Coronary artery (tissue), 2 donors: ENCODE measurements at regions not wholly inside any gene's neighbourhood (a gene's known extent, or its start where the extent isn't known, plus 50 kb on each side); places are given as distances from the start of the nearest gene placed in this dataset.
"Not testable (repeated sequence)": the region's sequence is repeated elsewhere in the genome, so short reads cannot be mapped to it uniquely, and the experiment has no call there.

Experiments used
- DNase-seq: peaks from one replicate; pipeline ENCODE4 v3.0.0-alpha.2; 2017; ENCODE audit warnings: low spot score
- H3K27ac ChIP-seq, 2 donors: fragments of 200-600 bp; sonication (generic); one replicate each; pipeline ENCODE4 v1.5.1; 2016 to 2019
- H3K4me3 ChIP-seq: fragments of 200-600 bp; sonication (generic); 2 replicates; pipeline ENCODE4 v1.5.1; 2016; ENCODE audit warnings: mild to moderate bottlenecking, moderate library complexity
- TF ChIP-seq, protein P1 (sequence below): fragments of 200-600 bp; sonication (generic); IDR thresholded peaks from one replicate; pipeline ENCODE4 v1.5.1; 2019; ENCODE audit warnings: antibody characterized with exemption

- H3K27ac ChIP-seq, result no peak overlapping the region
- no peak for DNase-seq
- TF ChIP-seq, protein P1, sequence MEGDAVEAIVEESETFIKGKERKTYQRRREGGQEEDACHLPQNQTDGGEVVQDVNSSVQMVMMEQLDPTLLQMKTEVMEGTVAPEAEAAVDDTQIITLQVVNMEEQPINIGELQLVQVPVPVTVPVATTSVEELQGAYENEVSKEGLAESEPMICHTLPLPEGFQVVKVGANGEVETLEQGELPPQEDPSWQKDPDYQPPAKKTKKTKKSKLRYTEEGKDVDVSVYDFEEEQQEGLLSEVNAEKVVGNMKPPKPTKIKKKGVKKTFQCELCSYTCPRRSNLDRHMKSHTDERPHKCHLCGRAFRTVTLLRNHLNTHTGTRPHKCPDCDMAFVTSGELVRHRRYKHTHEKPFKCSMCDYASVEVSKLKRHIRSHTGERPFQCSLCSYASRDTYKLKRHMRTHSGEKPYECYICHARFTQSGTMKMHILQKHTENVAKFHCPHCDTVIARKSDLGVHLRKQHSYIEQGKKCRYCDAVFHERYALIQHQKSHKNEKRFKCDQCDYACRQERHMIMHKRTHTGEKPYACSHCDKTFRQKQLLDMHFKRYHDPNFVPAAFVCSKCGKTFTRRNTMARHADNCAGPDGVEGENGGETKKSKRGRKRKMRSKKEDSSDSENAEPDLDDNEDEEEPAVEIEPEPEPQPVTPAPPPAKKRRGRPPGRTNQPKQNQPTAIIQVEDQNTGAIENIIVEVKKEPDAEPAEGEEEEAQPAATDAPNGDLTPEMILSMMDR, result no peak
- H3K4me3 ChIP-seq, result no peak overlapping the region
Measured at GRCh38 chr6:144405163-144405562, 120.0 kb downstream of the UTRN start.

DNA sequence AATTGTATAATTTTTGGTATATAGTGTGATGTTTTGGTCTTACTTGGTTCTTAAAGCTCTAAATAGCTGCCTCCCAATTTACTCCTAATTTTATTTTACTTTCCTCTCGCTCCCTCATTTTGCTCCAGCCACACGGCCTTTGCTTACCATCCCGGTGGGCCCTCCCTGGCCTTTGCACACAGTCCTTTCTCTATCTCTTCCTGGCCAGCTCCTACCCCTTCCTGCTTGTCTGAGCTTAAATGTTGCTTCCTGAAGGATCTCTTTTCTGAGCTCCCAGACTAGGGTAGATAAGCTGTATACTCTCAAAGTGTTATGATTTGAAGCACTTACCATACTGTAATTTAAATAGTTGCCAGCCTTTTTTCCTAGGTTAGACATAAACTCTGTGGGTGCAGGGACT lies 121.7 kb downstream of the UTRN start:
- Histone ChIP-seq H3K27ac (no peak overlapping the region), H3K4me3 (no peak overlapping the region)
- no peak for DNase-seq
- TF ChIP-seq, protein P1, result no peak

GRCh38 chr6:144408161-144408560 lies 123.0 kb downstream of the UTRN start:
- no peak for DNase-seq
- H3K4me3 ChIP-seq, result no peak overlapping the region
- H3K27ac ChIP-seq, result no peak overlapping the region
- TF ChIP-seq, protein P1, result no peak

DNA sequence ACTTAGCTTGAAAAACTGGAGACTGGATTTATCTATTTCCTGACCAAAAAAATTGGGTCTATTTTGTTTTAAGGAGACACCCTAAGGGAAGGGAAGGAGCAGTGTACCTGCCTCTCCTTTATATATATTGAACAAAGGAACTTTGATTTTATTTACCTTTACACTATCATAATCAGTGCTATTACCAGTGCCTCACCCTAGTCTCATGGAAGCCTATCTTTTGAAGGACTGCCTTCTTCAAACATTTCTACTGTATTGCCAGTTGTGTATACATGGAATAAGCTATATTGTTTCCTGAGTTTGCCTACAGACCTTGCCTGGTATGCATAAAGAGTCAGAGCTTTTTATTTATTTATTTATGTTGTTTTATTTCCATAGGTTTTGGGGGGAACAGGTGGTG lies 124.9 kb downstream of the UTRN start:
- no peak for DNase-seq
- no peak overlapping the region for H3K27ac ChIP-seq
- no peak overlapping the region for H3K4me3 ChIP-seq
- TF ChIP-seq, protein P1, result no peak

- DNase-seq, H3K4me3 ChIP-seq, H3K27ac ChIP-seq: not testable (repeated sequence)
Measured at GRCh38 chr6:144410574-144410973, 125.4 kb downstream of the UTRN start.

GRCh38 chr6:144411531-144412165 lies 126.5 kb downstream of the UTRN start:
- TF ChIP-seq, protein P1, result no peak
- H3K4me3 ChIP-seq, result no peak overlapping the region
- H3K27ac ChIP-seq, result no peak overlapping the region
- DNase-seq, result no peak

DNA sequence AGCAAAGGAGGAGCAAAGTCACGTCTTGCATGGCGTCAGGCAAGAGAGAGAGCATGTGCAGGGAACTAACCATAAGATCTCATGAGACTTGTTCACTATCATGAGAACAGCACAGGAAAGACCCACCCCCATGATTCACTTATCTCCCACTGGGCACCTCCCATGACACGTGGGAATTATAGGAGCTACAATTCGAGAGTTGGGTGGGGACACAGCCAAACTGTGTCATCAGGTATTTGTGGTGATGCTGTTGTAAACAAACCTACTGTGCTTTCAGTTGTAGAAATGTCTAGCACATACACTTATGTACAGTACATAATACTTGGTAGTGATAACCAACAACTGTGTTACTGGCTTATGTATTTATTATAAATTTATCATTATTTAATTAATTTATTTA lies 128.3 kb downstream of the UTRN start:
- Histone ChIP-seq H3K4me3 (no peak overlapping the region), H3K27ac (no peak overlapping the region)
- TF ChIP-seq, protein P1, result no peak
- DNase-seq, result no peak

GRCh38 chr6:144415014-144415413 lies 129.9 kb downstream of the UTRN start:
- H3K4me3 ChIP-seq, result no peak overlapping the region
- H3K27ac ChIP-seq, result no peak overlapping the region
- no peak for DNase-seq
- TF ChIP-seq, protein P1, result no peak
